ENCODE measurements at regions not wholly inside any gene's neighbourhood (a gene's known extent, or its start where the extent isn't known, plus 50 kb on each side); places are given as distances from the start of the nearest gene placed in this dataset.

DNA sequence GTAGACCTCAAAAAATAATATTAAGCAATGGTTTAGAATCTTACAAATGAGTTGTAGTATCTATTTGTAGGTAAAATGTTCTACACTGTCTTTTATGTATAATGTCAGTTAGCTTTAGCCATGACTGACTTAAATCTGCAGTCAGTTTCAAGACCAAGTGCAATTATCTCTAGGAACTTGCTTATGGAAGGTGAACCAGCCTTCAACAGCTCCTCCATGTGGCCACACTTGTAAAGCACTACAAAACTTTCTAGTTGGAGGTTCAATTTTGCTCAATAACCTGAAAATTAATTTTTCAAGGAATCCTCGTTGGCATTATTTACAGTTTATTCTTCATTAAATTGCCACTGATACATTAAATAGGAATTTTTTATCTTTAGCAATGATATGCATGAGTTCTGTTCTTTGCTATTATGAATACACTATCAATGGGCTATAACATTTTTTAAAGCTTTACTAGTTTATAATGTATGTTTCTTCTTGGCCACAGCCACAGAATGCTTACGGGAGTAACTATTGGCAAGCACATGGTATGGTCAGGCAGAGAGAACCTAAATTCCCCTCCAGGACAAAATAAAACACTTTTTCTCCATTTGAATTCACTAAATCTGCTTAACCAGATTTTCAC lies 315.3 kb upstream of the UBE2E2 start:
- TF ChIP-seq CTCF (IDR thresholded peaks at IDR 0.05; ENCODE audit: low read length) (peak; percentile 68), EZH2 (IDR thresholded peaks at IDR 0.05; ENCODE audit: borderline replicate concordance, low read length) (no peak)
